ENCODE measurements at regions not wholly inside any gene's neighbourhood (a gene's known extent, or its start where the extent isn't known, plus 50 kb on each side); places are given as distances from the start of the nearest gene placed in this dataset.

DNA sequence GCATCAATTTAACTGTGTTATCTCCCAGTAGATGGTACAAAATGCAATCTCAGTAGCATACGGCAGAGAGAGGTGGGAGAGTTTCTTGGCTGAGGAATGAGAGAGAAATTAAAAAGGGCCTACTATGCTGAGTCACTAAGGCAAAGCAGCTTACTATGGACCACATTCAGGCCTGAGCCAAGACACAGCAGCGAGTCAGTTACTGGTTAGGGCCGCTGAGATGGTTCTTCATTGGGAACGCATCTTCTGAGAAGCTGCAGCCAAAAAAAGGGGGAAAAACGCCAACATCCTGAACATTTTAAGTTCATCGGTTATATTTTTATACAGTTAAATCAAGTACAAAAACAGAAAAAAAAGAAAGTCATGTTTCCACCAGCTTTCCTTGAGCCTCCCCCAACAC, 61.1 kb upstream of the BDNF start:
- Histone ChIP-seq H3K27ac (ENCODE audit: low read length) (no peak overlapping the region), H3K4me3 (ENCODE audit: low read depth in 2 of 2, low read length in 2 of 2) (no peak overlapping the region), H3K9me3 (ENCODE audit: control insufficient read depth, insufficient read depth, low read depth, low read length) (no peaks in the 10 kb centered on the region), H3K36me3 (ENCODE audit: control insufficient read depth, insufficient read depth, low read length) (no peaks in the 10 kb centered on the region), H3K27me3 (ENCODE audit: control insufficient read depth, insufficient read depth, low read length) (peaks cover 2% of the 10 kb centered on the region; the same call in 1 of the 2 replicates), H3K4me1 (ENCODE audit: control insufficient read depth, insufficient read depth, low read length) (no peaks in the 10 kb centered on the region)
- ChIA-PET POLR2A (no interaction called here), CTCF (no interaction called here)
- BruUV-seq (replicated peaks), result no TSS peak
- DNase-seq (ENCODE audit: low read depth, low spot score) (no peak), ATAC-seq (no peak)
- in situ Hi-C loops (cut with HindIII; ENCODE audit: low pct_unique_long_range_greater_than_20kb, low sequenced_read_pairs), result no loop called here
- intact Hi-C loops (cut with micrococcal nuclease; ENCODE audit: unreplicated experiment), result no loop called here
- TF ChIP-seq, protein P1, sequence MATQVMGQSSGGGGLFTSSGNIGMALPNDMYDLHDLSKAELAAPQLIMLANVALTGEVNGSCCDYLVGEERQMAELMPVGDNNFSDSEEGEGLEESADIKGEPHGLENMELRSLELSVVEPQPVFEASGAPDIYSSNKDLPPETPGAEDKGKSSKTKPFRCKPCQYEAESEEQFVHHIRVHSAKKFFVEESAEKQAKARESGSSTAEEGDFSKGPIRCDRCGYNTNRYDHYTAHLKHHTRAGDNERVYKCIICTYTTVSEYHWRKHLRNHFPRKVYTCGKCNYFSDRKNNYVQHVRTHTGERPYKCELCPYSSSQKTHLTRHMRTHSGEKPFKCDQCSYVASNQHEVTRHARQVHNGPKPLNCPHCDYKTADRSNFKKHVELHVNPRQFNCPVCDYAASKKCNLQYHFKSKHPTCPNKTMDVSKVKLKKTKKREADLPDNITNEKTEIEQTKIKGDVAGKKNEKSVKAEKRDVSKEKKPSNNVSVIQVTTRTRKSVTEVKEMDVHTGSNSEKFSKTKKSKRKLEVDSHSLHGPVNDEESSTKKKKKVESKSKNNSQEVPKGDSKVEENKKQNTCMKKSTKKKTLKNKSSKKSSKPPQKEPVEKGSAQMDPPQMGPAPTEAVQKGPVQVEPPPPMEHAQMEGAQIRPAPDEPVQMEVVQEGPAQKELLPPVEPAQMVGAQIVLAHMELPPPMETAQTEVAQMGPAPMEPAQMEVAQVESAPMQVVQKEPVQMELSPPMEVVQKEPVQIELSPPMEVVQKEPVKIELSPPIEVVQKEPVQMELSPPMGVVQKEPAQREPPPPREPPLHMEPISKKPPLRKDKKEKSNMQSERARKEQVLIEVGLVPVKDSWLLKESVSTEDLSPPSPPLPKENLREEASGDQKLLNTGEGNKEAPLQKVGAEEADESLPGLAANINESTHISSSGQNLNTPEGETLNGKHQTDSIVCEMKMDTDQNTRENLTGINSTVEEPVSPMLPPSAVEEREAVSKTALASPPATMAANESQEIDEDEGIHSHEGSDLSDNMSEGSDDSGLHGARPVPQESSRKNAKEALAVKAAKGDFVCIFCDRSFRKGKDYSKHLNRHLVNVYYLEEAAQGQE (IDR thresholded peaks at IDR 0.05; ENCODE audit: insufficient read depth in 1 of 2, low read depth in 2 of 2, low read length in 1 of 2), result no peak
- TF ChIP-seq SIN3A (IDR thresholded peaks at IDR 0.05; ENCODE audit: borderline replicate concordance, insufficient read depth, low read depth, low read length) (no peak), POLR2AphosphoS5 (IDR thresholded peaks at IDR 0.05; ENCODE audit: low read depth, low read length) (no peak), TCF7L2 (IDR thresholded peaks at IDR 0.05; ENCODE audit: low read depth, low read length) (no peak)
- TF ChIP-seq, protein P2, sequence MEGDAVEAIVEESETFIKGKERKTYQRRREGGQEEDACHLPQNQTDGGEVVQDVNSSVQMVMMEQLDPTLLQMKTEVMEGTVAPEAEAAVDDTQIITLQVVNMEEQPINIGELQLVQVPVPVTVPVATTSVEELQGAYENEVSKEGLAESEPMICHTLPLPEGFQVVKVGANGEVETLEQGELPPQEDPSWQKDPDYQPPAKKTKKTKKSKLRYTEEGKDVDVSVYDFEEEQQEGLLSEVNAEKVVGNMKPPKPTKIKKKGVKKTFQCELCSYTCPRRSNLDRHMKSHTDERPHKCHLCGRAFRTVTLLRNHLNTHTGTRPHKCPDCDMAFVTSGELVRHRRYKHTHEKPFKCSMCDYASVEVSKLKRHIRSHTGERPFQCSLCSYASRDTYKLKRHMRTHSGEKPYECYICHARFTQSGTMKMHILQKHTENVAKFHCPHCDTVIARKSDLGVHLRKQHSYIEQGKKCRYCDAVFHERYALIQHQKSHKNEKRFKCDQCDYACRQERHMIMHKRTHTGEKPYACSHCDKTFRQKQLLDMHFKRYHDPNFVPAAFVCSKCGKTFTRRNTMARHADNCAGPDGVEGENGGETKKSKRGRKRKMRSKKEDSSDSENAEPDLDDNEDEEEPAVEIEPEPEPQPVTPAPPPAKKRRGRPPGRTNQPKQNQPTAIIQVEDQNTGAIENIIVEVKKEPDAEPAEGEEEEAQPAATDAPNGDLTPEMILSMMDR (IDR thresholded peaks at IDR 0.05), result no peak

DNA sequence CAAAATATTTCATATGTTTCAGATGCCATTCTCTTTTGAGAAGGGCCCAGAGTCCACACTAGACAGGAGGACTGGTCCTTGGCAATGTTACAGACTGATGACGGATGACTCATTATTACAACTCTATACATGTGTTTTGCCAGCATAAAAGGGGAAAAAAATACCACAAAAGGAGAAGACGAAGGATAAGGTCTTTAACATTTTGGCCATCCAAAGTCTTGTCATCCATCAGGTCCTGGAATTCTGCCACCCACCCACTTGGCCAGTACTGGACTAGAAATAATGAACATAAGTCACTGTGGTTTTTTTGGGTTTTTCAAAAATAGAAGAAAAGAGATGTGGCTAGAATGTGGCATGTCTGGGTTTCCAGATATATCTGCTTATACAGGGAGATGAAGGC, 57.7 kb upstream of the BDNF start:
- H3K36me3 ChIP-seq (ENCODE audit: control insufficient read depth, insufficient read depth, low read length), result no peaks in the 10 kb centered on the region
- ChIA-PET CTCF (no interaction called here), POLR2A (no interaction called here)
- intact Hi-C loops (cut with micrococcal nuclease; ENCODE audit: unreplicated experiment), result no loop called here
- BruUV-seq (replicated peaks), result no TSS peak
- no peaks in the 10 kb centered on the region for H3K9me3 ChIP-seq (ENCODE audit: control insufficient read depth, insufficient read depth, low read depth, low read length)
- in situ Hi-C loops (cut with HindIII; ENCODE audit: low pct_unique_long_range_greater_than_20kb, low sequenced_read_pairs), result no loop called here
- H3K4me3 ChIP-seq (ENCODE audit: low read depth in 2 of 2, low read length in 2 of 2), result no peak overlapping the region
- no peaks in the 10 kb centered on the region for H3K27me3 ChIP-seq (ENCODE audit: control insufficient read depth, insufficient read depth, low read length)
- TF ChIP-seq POLR2AphosphoS5 (IDR thresholded peaks at IDR 0.05; ENCODE audit: low read depth, low read length), result no peak
- TF ChIP-seq TCF7L2 (IDR thresholded peaks at IDR 0.05; ENCODE audit: low read depth, low read length), result no peak
- TF ChIP-seq, protein P1 (IDR thresholded peaks at IDR 0.05; ENCODE audit: insufficient read depth in 1 of 2, low read depth in 2 of 2, low read length in 1 of 2), result no peak
- TF ChIP-seq, protein P2 (IDR thresholded peaks at IDR 0.05), result no peak
- TF ChIP-seq SIN3A (IDR thresholded peaks at IDR 0.05; ENCODE audit: borderline replicate concordance, insufficient read depth, low read depth, low read length), result no peak
- no peaks in the 10 kb centered on the region for H3K4me1 ChIP-seq (ENCODE audit: control insufficient read depth, insufficient read depth, low read length)
- H3K27ac ChIP-seq (ENCODE audit: low read length), result no peak overlapping the region
- ATAC-seq, result no peak
- DNase-seq (ENCODE audit: low read depth, low spot score), result no peak
